GM12865 (cell line): ENCODE measurements at regions not wholly inside any gene's neighbourhood (a gene's known extent, or its start where the extent isn't known, plus 50 kb on each side); places are given as distances from the start of the nearest gene placed in this dataset.
A peak's percentile ranks its signal among the peaks of the same experiment; 100 is the strongest.
"Not testable (repeated sequence)": the region's sequence is repeated elsewhere in the genome, so short reads cannot be mapped to it uniquely, and the experiment has no call there.

ENCODE experiments used
- DNase-seq: peaks from one replicate; pipeline ENCODE4 v3.0.0; 2010; ENCODE audit warnings: low read depth
- H3K4me3 ChIP-seq: 2 replicates; pipeline ENCODE4 v1.5.1; 2011; ENCODE audit warnings: mild to moderate bottlenecking, low read depth, low read length, control low read depth
- CTCF ChIP-seq: IDR thresholded peaks from 2 replicates; pipeline ENCODE4 v1.5.1; 2011; ENCODE audit warnings: low read length, control low read depth, low read depth, inconsistent platforms; ENCODE audit not compliant: insufficient read depth; ENCODE audit errors: missing control alignments

- H3K4me3 ChIP-seq: no peak overlapping the region
- no peak for TF ChIP-seq CTCF
- no peak for DNase-seq
Measured at GRCh38 chr9:32881948-32882347, 98.6 kb downstream of the TMEM215 start.

DNA sequence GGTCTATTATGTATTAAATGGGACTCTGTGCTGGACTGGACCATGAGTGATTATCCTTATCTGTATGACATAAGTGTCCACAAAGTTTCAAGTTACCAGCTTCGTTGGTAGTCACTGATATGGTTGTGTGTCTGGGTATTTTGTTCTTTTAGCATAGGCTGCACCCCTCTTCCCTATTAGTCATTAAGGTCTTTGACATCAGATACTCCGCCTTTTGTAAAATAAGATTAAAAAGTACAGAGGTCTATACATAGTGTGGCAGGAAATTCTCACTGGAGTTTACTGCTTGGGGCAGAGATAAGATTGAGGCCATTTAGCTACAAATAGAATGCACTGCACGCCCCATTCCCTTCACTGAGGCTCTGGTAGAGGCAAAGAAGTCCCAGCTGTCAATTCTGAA is 99.4 kb downstream of the TMEM215 start:
- DNase-seq: no peak
- H3K4me3 ChIP-seq: no peak overlapping the region

DNA sequence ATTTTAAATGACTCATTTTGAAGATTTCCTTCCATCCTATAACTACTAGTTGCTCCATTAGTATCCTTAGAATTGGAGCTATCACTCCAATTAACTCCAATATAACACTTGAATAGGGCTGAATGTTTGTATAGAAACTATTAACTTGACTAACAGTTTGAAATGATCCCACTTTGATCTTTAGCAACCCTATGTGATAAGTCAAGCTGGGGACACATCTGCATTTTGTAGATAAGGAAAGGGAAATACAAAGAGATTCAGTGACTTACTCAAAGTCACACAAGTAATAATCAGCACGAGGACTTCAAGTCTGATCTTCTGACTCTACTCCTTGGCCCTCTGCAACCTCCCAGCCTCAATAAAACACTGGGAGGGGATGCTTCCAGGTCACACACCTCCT is 101.1 kb downstream of the TMEM215 start:
- no peak for DNase-seq
- TF ChIP-seq CTCF: no peak
- no peak overlapping the region for H3K4me3 ChIP-seq

More for the DNA sequence above, 99.4 kb downstream of the TMEM215 start:
- TF ChIP-seq CTCF: no peak

DNA sequence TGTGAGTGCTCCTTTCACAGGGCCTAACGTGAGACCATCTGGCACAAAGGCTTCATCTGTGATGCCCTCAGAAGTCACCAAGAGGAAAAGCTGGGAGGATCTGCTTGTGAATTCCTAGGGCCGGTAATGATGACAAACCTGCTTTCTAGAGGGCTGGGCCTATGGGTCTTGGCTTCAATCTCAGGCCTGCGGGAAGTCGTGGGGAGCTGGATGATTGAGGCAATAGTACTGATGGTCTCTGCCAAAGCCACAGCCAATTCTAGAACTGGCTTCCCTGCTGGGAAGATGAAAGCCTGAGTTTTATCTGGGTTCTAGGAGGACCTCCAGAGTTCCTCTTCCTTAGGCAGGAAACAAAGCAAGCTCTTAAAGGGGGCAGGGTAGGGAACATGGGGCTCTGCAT is 102.7 kb downstream of the TMEM215 start:
- no peak for DNase-seq
- H3K4me3 ChIP-seq: no peak overlapping the region
- no peak for TF ChIP-seq CTCF

- not testable (repeated sequence) for H3K4me3 ChIP-seq, DNase-seq
Measured at GRCh38 chr9:32894485-32894884, 106.9 kb downstream of the APTX start.

DNA sequence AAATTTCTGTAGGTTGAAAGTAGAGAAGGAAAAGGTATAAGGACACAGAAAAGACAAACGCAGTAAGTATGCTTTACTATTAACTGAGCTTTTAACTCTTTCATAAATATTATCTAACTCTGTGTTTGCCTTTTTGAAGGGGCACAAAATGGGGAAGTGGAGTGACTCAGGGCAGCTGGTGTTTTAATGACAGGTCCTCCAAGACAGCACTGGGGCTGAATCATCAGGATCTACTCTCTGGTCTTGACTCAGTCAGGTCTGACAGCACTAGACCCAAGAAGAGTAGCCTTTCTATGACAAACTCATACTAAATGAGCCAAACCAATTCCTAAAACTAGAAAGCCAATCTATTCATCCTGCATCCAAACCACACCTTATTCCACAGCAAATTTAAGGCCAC is 102.2 kb downstream of the APTX start:
- no peak for DNase-seq
- no peak overlapping the region for H3K4me3 ChIP-seq
- no peak for TF ChIP-seq CTCF

GRCh38 chr9:32899761-32900160 is 101.7 kb downstream of the APTX start:
- no peak for DNase-seq
- H3K4me3 ChIP-seq: no peak overlapping the region
- TF ChIP-seq CTCF: no peak

- DNase-seq: peak; percentile 63
- TF ChIP-seq CTCF: no peak
- H3K4me3 ChIP-seq: no peak overlapping the region
Measured at GRCh38 chr9:32906213-32906612, 95.2 kb downstream of the APTX start.
